GM18499 (cell line): ENCODE measurements at regions not wholly inside any gene's neighbourhood (a gene's known extent, or its start where the extent isn't known, plus 50 kb on each side); places are given as distances from the start of the nearest gene placed in this dataset.

Experiments
- ATAC-seq: cut with Tn5 transposase; IDR thresholded peaks from one replicate; pipeline ENCODE4 v1.9.1; 2021; ENCODE audit warnings: moderate number of reproducible peaks; ENCODE audit not compliant: insufficient read depth, unreplicated experiment

- ATAC-seq = no peak
These were observed 230.8 kb downstream of the CPE start for GRCh38 chr4:165609653-165610052.

GRCh38 chr4:165610679-165611437 lies 232.1 kb downstream of the CPE start:
- ATAC-seq = peak; percentile 40

GRCh38 chr4:165612936-165613335 lies 234.1 kb downstream of the CPE start:
- peak; percentile 94 for ATAC-seq

GRCh38 chr4:165613581-165613980 lies 234.8 kb downstream of the CPE start:
- ATAC-seq = no peak

- ATAC-seq = no peak
These were observed 242.1 kb downstream of the CPE start for GRCh38 chr4:165620913-165621312.

- ATAC-seq = no peak
These were observed 243.2 kb downstream of the CPE start for GRCh38 chr4:165621983-165622382.

- ATAC-seq = no peak
These were observed 246.5 kb downstream of the CPE start for GRCh38 chr4:165625281-165625680.

- ATAC-seq = no peak
These were observed 246.7 kb upstream of the TLL1 start for GRCh38 chr4:165626316-165626715.

GRCh38 chr4:165627128-165627527 lies 245.9 kb upstream of the TLL1 start:
- no peak for ATAC-seq

- ATAC-seq = no peak
These were observed 245.5 kb upstream of the TLL1 start for GRCh38 chr4:165627548-165627947.

- no peak for ATAC-seq
These were observed 244.5 kb upstream of the TLL1 start for GRCh38 chr4:165628572-165628971.

- no peak for ATAC-seq
These were observed 242.4 kb upstream of the TLL1 start for GRCh38 chr4:165630671-165631070.

- ATAC-seq = no peak
These were observed 241.7 kb upstream of the TLL1 start for GRCh38 chr4:165631208-165631894.

GRCh38 chr4:165631912-165632311 lies 241.1 kb upstream of the TLL1 start:
- no peak for ATAC-seq

- no peak for ATAC-seq
These were observed 238.3 kb upstream of the TLL1 start for GRCh38 chr4:165634766-165635165.

GRCh38 chr4:165635381-165635780 lies 237.7 kb upstream of the TLL1 start:
- ATAC-seq = no peak

- ATAC-seq = no peak
These were observed 237.1 kb upstream of the TLL1 start for GRCh38 chr4:165635951-165636350.

GRCh38 chr4:165651901-165652300 lies 221.1 kb upstream of the TLL1 start:
- no peak for ATAC-seq

GRCh38 chr4:165654556-165654955 lies 218.5 kb upstream of the TLL1 start:
- ATAC-seq = no peak

- no peak for ATAC-seq
These were observed 216.6 kb upstream of the TLL1 start for GRCh38 chr4:165656399-165656798.

- ATAC-seq = no peak
These were observed 216.1 kb upstream of the TLL1 start for GRCh38 chr4:165656829-165657490.
